Testis (tissue), 2 donors: ENCODE measurements at regions not wholly inside any gene's neighbourhood (a gene's known extent, or its start where the extent isn't known, plus 50 kb on each side); places are given as distances from the start of the nearest gene placed in this dataset.

Experiments
- DNase-seq: peaks from one replicate; pipeline ENCODE4 v3.0.0-alpha.2; 2019
- H3K27ac ChIP-seq, 2 donors: fragments of 200-600 bp; sonication (generic); one replicate each; pipeline ENCODE4 v1.5.1; 2019
- H3K27me3 ChIP-seq: fragments of 200-600 bp; sonication (generic); one replicate; pipeline ENCODE4 v1.5.1; 2019
- H3K36me3 ChIP-seq: fragments of 200-600 bp; sonication (generic); one replicate; pipeline ENCODE4 v1.5.1; 2017; ENCODE audit warnings: low read depth; ENCODE audit errors: missing control alignments
- H3K4me1 ChIP-seq: fragments of 200-600 bp; sonication (generic); one replicate; pipeline ENCODE4 v1.5.1; 2019
- H3K4me3 ChIP-seq, 2 donors: fragments of 200-600 bp; sonication (generic); one replicate each; pipeline ENCODE4 v1.5.1; 2017 to 2019
- H3K9me3 ChIP-seq: fragments of 200-600 bp; sonication (generic); one replicate; pipeline ENCODE4 v1.5.1; 2017
- CTCF ChIP-seq, 3 experiments: fragments of 450-650 bp in 2 of 3; fragments of 200-600 bp in 1 of 3; sonication (generic) in 1 of 3; IDR thresholded peaks; one replicate each; pipeline ENCODE4 v1.5.1; 2016 to 2019; ENCODE audit warnings: antibody characterized with exemption in 3 of 3, mild to moderate bottlenecking in 2 of 3, moderate library complexity in 1 of 3
- POLR2A ChIP-seq: fragments of 450-650 bp; IDR thresholded peaks from one replicate; pipeline ENCODE4 v1.6.1; 2017; ENCODE audit warnings: antibody characterized with exemption, mild to moderate bottlenecking, moderate library complexity
- WGBS, 2 donors: methylation state at CpG; one replicate each; pipeline ENCODE4 v1.1.5; 2018; 5-methylcytosine and 5-hydroxymethylcytosine counted together
- intact Hi-C: fragments of 100-400 bp; cut with DNase I; formaldehyde crosslinking; loops from one replicate; pipeline ENCODE4 v1.15.1; 2023; ENCODE audit warnings: low total_unique reads

GRCh38 chr9:7333719-7334118 lies 465.9 kb downstream of the DMAC1 start:
- Histone ChIP-seq H3K4me1 (no peaks in the 10 kb centered on the region), H3K36me3 (no peaks in the 10 kb centered on the region), H3K4me3 (no peak overlapping the region), H3K9me3 (no peaks in the 10 kb centered on the region), H3K27me3 (no peaks in the 10 kb centered on the region), H3K27ac (no peak overlapping the region)
- DNase-seq = no peak
- TF ChIP-seq POLR2A (no peak), CTCF (IDR thresholded peaks at IDR 0.05) (no peak)
- intact Hi-C loops = no loop called here
- WGBS, 2 donors = 63 to 78% methylated on average over 1 of the region's 1 CpG

- intact Hi-C loops = no loop called here
- DNase-seq = no peak
- no peaks in the 10 kb centered on the region for H3K27me3 ChIP-seq
- no peak for TF ChIP-seq POLR2A
- no peak for TF ChIP-seq CTCF (IDR thresholded peaks at IDR 0.05)
- H3K36me3 ChIP-seq = no peaks in the 10 kb centered on the region
- no peaks in the 10 kb centered on the region for H3K4me1 ChIP-seq
- H3K9me3 ChIP-seq = no peaks in the 10 kb centered on the region
- H3K27ac ChIP-seq = no peak overlapping the region
- H3K4me3 ChIP-seq = no peak overlapping the region
These were observed 466.8 kb downstream of the DMAC1 start for GRCh38 chr9:7332780-7333179.

GRCh38 chr9:7328453-7328852 lies 471.1 kb downstream of the DMAC1 start:
- intact Hi-C loops = no loop called here
- no peak overlapping the region for H3K4me3 ChIP-seq
- no peak overlapping the region for H3K27ac ChIP-seq
- H3K4me1 ChIP-seq = no peaks in the 10 kb centered on the region
- no peak for TF ChIP-seq POLR2A
- TF ChIP-seq CTCF (IDR thresholded peaks at IDR 0.05) = no peak
- DNase-seq = no peak
- H3K27me3 ChIP-seq = no peaks in the 10 kb centered on the region
- H3K9me3 ChIP-seq = no peaks in the 10 kb centered on the region
- no peaks in the 10 kb centered on the region for H3K36me3 ChIP-seq

- DNase-seq = no peak
- Histone ChIP-seq H3K36me3 (no peaks in the 10 kb centered on the region), H3K9me3 (no peaks in the 10 kb centered on the region), H3K4me1 (no peaks in the 10 kb centered on the region), H3K27me3 (no peaks in the 10 kb centered on the region), H3K27ac (no peak overlapping the region), H3K4me3 (no peak overlapping the region)
- no peak for TF ChIP-seq CTCF (IDR thresholded peaks at IDR 0.05)
- no peak for TF ChIP-seq POLR2A
- intact Hi-C loops = no loop called here
- 89 to 96% methylated on average over 1 of the region's 1 CpG for WGBS, 2 donors
These were observed 473.6 kb downstream of the DMAC1 start for GRCh38 chr9:7325995-7326394.

- H3K27ac ChIP-seq = no peak overlapping the region
- H3K9me3 ChIP-seq = no peaks in the 10 kb centered on the region
- no peak overlapping the region for H3K4me3 ChIP-seq
- no peak for TF ChIP-seq POLR2A
- no peak for TF ChIP-seq CTCF (IDR thresholded peaks at IDR 0.05)
- DNase-seq = no peak
- no peaks in the 10 kb centered on the region for H3K4me1 ChIP-seq
- intact Hi-C loops = no loop called here
- no peaks in the 10 kb centered on the region for H3K27me3 ChIP-seq
- WGBS, 2 donors = 70 to 77% methylated on average over 3 of the region's 3 CpGs
- H3K36me3 ChIP-seq = no peaks in the 10 kb centered on the region
These were observed 475.4 kb downstream of the DMAC1 start for GRCh38 chr9:7324152-7324598.
